ENCODE measurements at regions not wholly inside any gene's neighbourhood (a gene's known extent, or its start where the extent isn't known, plus 50 kb on each side); places are given as distances from the start of the nearest gene placed in this dataset.

- no peak for TF ChIP-seq CTCF (IDR thresholded peaks at IDR 0.05)
- no peak for TF ChIP-seq POLR2A (IDR thresholded peaks at IDR 0.05)
Observed at GRCh38 chr4:140212646-140213045, 58.7 kb upstream of the MAML3 start.

Measured in body of pancreas (tissue), 4 donors.